DMS153 (cell line): ENCODE measurements at regions not wholly inside any gene's neighbourhood (a gene's known extent, or its start where the extent isn't known, plus 50 kb on each side); places are given as distances from the start of the nearest gene placed in this dataset.

Source experiments
- DNase-seq: peaks from one replicate; lab custom pipeline; 2025; lab: John Stamatoyannopoulos, UW

- no peak for DNase-seq
Measured at GRCh38 chr6:169847901-169848311, 96.5 kb downstream of the ERMARD start.

- no peak for DNase-seq
Measured at GRCh38 chr6:169847141-169847674, 95.8 kb downstream of the ERMARD start.

GRCh38 chr6:169846286-169847056 lies 95.0 kb downstream of the ERMARD start:
- no peak for DNase-seq

GRCh38 chr6:169845426-169846285 lies 94.2 kb downstream of the ERMARD start:
- no peak for DNase-seq

GRCh38 chr6:169844946-169845345 lies 93.5 kb downstream of the ERMARD start:
- no peak for DNase-seq

- DNase-seq, result no peak
Measured at GRCh38 chr6:169843991-169844390, 92.6 kb downstream of the ERMARD start.

GRCh38 chr6:169843110-169843509 lies 91.7 kb downstream of the ERMARD start:
- no peak for DNase-seq

- no peak for DNase-seq
Measured at GRCh38 chr6:169841907-169842606, 90.6 kb downstream of the ERMARD start.

GRCh38 chr6:169841251-169841650 lies 89.8 kb downstream of the ERMARD start:
- no peak for DNase-seq

- DNase-seq, result no peak
Measured at GRCh38 chr6:169839898-169840631, 88.6 kb downstream of the ERMARD start.

GRCh38 chr6:169839493-169839892 lies 88.1 kb downstream of the ERMARD start:
- no peak for DNase-seq

- no peak for DNase-seq
Measured at GRCh38 chr6:169839029-169839481, 87.6 kb downstream of the ERMARD start.

GRCh38 chr6:169838346-169839028 lies 87.1 kb downstream of the ERMARD start:
- no peak for DNase-seq

GRCh38 chr6:169837529-169838250 lies 86.3 kb downstream of the ERMARD start:
- DNase-seq, result no peak

GRCh38 chr6:169833258-169833794 lies 81.9 kb downstream of the ERMARD start:
- no peak for DNase-seq

GRCh38 chr6:169832247-169832948 lies 81.0 kb downstream of the ERMARD start:
- DNase-seq, result no peak

GRCh38 chr6:169831450-169832246 lies 80.2 kb downstream of the ERMARD start:
- peak; percentile 65 for DNase-seq
